SJCRH30 (cell line): ENCODE measurements at regions not wholly inside any gene's neighbourhood (a gene's known extent, or its start where the extent isn't known, plus 50 kb on each side); places are given as distances from the start of the nearest gene placed in this dataset.
"Not testable (repeated sequence)": the region's sequence is repeated elsewhere in the genome, so short reads cannot be mapped to it uniquely, and the experiment has no call there.

ENCODE experiments used
- DNase-seq, 2 experiments: peaks; one replicate each; pipeline ENCODE4 v3.0.0-alpha.2; 2015 to 2020
- H3K27ac ChIP-seq: fragments of 250-450 bp; sonication (Bioruptor Pico); 2 replicates; pipeline ENCODE4 v1.5.1; 2020; ENCODE audit warnings: mild to moderate bottlenecking, moderate library complexity
- H3K27me3 ChIP-seq: fragments of 250-450 bp; sonication (Bioruptor Pico); 2 replicates; pipeline ENCODE4 v1.5.1; 2020; ENCODE audit warnings: mild to moderate bottlenecking, moderate library complexity
- H3K36me3 ChIP-seq: fragments of 250-450 bp; sonication (Bioruptor Pico); 2 replicates; pipeline ENCODE4 v1.5.1; 2020; ENCODE audit warnings: mild to moderate bottlenecking, moderate library complexity
- H3K4me1 ChIP-seq: fragments of 250-450 bp; sonication (Bioruptor Pico); 2 replicates; pipeline ENCODE4 v1.5.1; 2020; ENCODE audit warnings: mild to moderate bottlenecking, moderate library complexity
- H3K4me3 ChIP-seq: fragments of 250-450 bp; sonication (Bioruptor Pico); 2 replicates; pipeline ENCODE4 v1.5.1; 2020; ENCODE audit warnings: mild to moderate bottlenecking, moderate library complexity
- H3K9me3 ChIP-seq: fragments of 250-450 bp; sonication (Bioruptor Pico); replicated peaks from 2 replicates; pipeline ENCODE4 v1.5.1; 2020; ENCODE audit warnings: mild to moderate bottlenecking, moderate library complexity

GRCh38 chr18:43735570-43735969 is 458.3 kb upstream of the SYT4 start:
- Histone ChIP-seq H3K36me3 (no peaks in the 10 kb centered on the region), H3K9me3 (no peaks in the 10 kb centered on the region), H3K27ac (no peak overlapping the region), H3K4me1 (no peaks in the 10 kb centered on the region), H3K27me3 (no peaks in the 10 kb centered on the region), H3K4me3 (no peak overlapping the region)
- DNase-seq: no peak

- H3K4me3 ChIP-seq: no peak overlapping the region
- no peak overlapping the region for H3K27ac ChIP-seq
- H3K36me3 ChIP-seq: no peaks in the 10 kb centered on the region
- no peaks in the 10 kb centered on the region for H3K9me3 ChIP-seq
- no peaks in the 10 kb centered on the region for H3K27me3 ChIP-seq
- no peak for DNase-seq
- H3K4me1 ChIP-seq: no peaks in the 10 kb centered on the region
Measured at GRCh38 chr18:43744960-43745745, 467.9 kb upstream of the SYT4 start.

DNA sequence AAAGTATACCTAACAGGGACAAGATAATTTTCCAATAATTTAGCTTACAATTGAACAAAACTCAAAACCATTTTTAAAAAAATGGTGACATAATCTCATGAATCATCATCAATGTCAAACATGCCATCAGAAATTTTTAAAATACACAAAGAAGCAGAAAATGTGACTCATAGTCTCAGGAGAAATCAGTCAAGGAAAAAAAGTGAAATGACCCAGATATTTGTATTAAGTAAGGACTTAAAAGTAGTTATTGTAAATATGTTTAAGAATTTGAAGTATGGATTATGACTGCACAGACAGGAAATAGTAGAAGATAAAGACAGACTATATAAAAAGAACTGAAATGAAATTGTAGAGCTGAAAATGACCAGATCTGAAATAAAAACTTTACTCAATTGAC is 473.9 kb upstream of the SYT4 start:
- Histone ChIP-seq H3K4me3 (no peak overlapping the region), H3K4me1 (no peaks in the 10 kb centered on the region), H3K36me3 (no peaks in the 10 kb centered on the region), H3K9me3 (no peaks in the 10 kb centered on the region), H3K27ac (no peak overlapping the region), H3K27me3 (no peaks in the 10 kb centered on the region)
- DNase-seq: no peak

DNA sequence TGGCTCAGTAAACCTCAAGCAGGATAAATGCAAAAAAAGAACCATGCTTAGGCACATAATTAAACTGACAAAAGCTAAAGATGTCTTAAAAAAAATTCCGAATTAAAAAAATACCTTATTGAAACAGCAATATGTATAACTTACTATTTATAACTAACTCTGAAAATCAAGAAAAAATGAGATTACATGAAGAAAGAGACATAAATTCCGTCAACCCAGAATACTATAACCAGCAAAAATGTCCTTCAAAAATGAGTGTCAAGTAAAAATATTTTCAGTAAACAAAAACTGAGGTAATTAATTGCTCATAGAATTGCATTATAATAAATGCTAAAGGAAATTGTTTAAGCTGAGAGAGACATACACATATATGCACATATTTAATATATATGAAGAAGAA is 474.5 kb upstream of the SYT4 start:
- no peak for DNase-seq
- H3K9me3 ChIP-seq: no peaks in the 10 kb centered on the region
- H3K27ac ChIP-seq: no peak overlapping the region
- no peak overlapping the region for H3K4me3 ChIP-seq
- no peaks in the 10 kb centered on the region for H3K27me3 ChIP-seq
- no peaks in the 10 kb centered on the region for H3K36me3 ChIP-seq
- no peaks in the 10 kb centered on the region for H3K4me1 ChIP-seq

DNA sequence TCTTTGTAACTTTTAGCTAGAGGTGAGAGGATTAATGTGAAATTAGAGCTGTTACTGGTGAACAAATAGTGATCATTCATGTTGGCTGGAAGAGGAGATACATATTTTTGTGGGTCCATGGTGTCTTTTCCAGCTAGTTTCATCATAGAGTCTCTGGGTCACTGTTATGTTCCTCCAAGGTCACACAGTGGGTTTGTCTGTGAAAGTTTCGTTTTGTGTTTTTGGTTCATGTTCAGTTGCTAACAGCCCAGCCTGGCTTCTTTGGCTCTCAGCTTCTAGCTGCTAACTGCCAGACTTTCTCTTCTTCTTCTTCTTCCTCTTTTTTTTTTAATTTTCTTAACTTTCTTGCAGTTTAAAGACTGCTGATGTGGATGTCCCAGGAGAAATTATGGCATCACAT is 480.0 kb upstream of the SYT4 start:
- Histone ChIP-seq H3K4me1 (no peaks in the 10 kb centered on the region), H3K27me3 (no peaks in the 10 kb centered on the region), H3K4me3 (no peak overlapping the region), H3K36me3 (no peaks in the 10 kb centered on the region), H3K9me3 (no peaks in the 10 kb centered on the region), H3K27ac (no peak overlapping the region)
- DNase-seq: no peak

GRCh38 chr18:43758734-43759133 is 481.4 kb upstream of the SYT4 start:
- H3K27ac ChIP-seq: no peak overlapping the region
- H3K9me3 ChIP-seq: no peaks in the 10 kb centered on the region
- no peak overlapping the region for H3K4me3 ChIP-seq
- no peaks in the 10 kb centered on the region for H3K4me1 ChIP-seq
- no peaks in the 10 kb centered on the region for H3K36me3 ChIP-seq
- no peak for DNase-seq
- no peaks in the 10 kb centered on the region for H3K27me3 ChIP-seq

DNA sequence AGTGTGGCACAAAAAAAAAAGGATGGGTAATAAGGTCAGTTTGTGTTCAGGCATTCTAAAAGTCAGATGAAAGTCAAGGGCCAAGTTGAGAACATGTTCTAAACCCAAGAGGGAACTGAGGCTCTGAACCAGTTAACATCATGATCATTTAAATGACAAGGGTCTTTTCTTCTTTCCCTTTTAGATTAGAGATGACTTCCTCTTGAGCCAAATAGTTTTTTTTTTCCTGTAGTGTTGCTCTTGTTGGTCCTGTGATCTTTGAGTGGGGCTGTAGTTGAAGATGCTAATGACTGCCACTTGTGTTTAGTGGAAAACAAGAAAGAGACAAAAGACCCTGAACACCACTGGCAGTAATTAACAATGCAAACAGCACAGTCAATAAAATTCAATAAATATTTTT is 482.7 kb upstream of the SYT4 start:
- Histone ChIP-seq H3K4me1 (no peaks in the 10 kb centered on the region), H3K4me3 (no peak overlapping the region), H3K27ac (no peak overlapping the region)

GRCh38 chr18:43772907-43773306 is 495.6 kb upstream of the SYT4 start:
- Histone ChIP-seq H3K4me1 (no peaks in the 10 kb centered on the region), H3K4me3 (no peak overlapping the region), H3K27ac (no peak overlapping the region), H3K27me3 (no peaks in the 10 kb centered on the region), H3K36me3 (no peaks in the 10 kb centered on the region), H3K9me3 (no peaks in the 10 kb centered on the region)
- no peak for DNase-seq

More for the DNA sequence above, 482.7 kb upstream of the SYT4 start:
- Histone ChIP-seq H3K9me3 (no peaks in the 10 kb centered on the region), H3K36me3 (no peaks in the 10 kb centered on the region), H3K27me3 (no peaks in the 10 kb centered on the region)
- no peak for DNase-seq

DNA sequence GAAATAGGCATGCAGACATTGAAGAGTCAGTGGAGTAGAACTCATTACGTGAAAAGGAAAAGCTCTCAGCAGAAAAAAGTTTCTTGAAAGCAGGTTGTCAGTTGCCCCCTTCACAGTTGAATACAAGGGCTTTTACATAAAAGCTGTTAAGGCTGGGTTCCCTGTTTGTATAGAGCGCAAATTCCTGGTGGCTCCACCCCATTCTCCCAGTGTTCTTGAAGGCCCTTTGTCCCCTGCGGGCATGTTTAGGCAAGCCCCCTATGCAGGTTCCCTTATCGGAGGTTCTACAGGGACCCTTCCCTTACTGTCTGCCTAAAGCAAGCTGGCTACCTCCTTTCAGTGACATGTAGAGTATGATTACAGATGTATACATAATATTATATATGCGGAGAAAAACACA is 497.2 kb upstream of the SYT4 start:
- no peak overlapping the region for H3K4me3 ChIP-seq
- DNase-seq: no peak
- no peaks in the 10 kb centered on the region for H3K4me1 ChIP-seq
- no peaks in the 10 kb centered on the region for H3K27me3 ChIP-seq
- no peaks in the 10 kb centered on the region for H3K9me3 ChIP-seq
- H3K27ac ChIP-seq: no peak overlapping the region
- H3K36me3 ChIP-seq: no peaks in the 10 kb centered on the region

DNA sequence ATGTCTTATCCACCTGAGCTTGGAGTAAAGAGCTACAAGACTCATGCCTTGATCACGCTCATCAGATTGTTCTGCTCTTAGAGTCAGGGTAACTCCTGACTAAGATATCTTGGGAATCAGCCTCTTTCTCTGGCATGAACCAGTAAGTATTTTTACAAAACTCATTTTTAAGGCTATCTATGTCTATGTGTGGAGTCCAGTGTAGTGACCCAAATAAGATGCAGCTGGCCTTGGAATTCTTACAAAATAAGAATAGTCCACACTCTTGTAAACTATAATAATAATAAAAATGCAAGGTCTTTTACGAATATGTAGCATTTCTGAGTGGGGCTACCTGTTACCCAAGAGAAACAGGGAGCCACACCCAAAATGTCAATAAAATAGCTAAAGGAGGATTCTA is 498.3 kb upstream of the SYT4 start:
- Histone ChIP-seq H3K4me1 (no peaks in the 10 kb centered on the region), H3K27me3 (no peaks in the 10 kb centered on the region), H3K4me3 (no peak overlapping the region), H3K9me3 (no peaks in the 10 kb centered on the region), H3K36me3 (no peaks in the 10 kb centered on the region), H3K27ac (no peak overlapping the region)
- no peak for DNase-seq

DNA sequence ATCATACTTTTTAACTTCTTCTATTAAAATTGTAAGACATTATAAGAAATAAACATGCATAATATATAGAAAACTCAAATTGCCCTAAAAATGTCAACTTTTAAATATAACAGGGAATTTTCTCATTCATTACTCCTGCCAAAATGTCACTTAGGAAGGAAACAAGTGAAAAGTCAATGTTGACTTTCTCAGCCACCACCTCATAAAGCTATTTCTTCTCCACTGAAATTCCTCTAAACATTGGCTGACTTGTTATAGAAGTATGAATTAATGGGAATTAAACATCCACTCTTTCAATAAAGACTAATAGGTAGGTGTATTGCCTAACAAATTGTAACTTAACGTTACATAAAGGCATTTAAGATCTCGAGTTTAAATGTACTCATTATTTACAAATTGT is 499.7 kb upstream of the SYT4 start:
- no peak for DNase-seq
- H3K4me1 ChIP-seq: no peaks in the 10 kb centered on the region
- H3K27ac ChIP-seq: no peak overlapping the region
- H3K9me3 ChIP-seq: no peaks in the 10 kb centered on the region
- no peaks in the 10 kb centered on the region for H3K27me3 ChIP-seq
- no peaks in the 10 kb centered on the region for H3K36me3 ChIP-seq
- no peak overlapping the region for H3K4me3 ChIP-seq

GRCh38 chr18:43777636-43778304 is 500.5 kb upstream of the SYT4 start:
- Histone ChIP-seq H3K4me3 (no peak overlapping the region), H3K4me1 (no peaks in the 10 kb centered on the region), H3K27me3 (no peaks in the 10 kb centered on the region), H3K9me3 (no peaks in the 10 kb centered on the region), H3K36me3 (no peaks in the 10 kb centered on the region), H3K27ac (no peak overlapping the region)
- DNase-seq: no peak

DNA sequence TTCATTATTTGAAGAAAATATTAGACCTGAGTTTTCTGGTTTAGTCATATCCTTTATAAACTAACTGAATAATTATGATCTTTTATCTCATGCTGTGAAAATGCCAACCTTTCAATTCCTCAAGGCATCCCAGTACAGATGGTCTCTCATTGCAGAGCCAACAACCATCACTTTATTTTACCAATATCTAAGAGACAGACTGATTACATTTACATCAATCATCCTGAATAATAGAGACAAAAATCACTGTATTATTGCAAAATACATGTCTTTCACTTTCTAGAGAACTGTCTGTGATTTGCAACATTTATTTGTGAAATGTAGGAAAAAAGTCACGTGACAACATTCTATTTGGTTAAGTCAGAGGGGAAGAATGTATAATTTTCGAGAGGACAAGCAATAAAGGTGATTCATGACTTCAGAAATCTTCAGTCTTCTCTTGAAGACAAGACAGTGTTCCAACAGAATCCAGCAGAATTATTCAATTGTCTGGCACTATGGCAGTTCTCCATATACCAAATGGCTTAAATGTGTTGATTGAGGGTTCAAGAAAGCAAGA is 503.6 kb upstream of the SYT4 start:
- Histone ChIP-seq H3K4me1 (no peaks in the 10 kb centered on the region), H3K9me3 (no peaks in the 10 kb centered on the region), H3K27ac (no peak overlapping the region), H3K27me3 (no peaks in the 10 kb centered on the region), H3K4me3 (no peak overlapping the region), H3K36me3 (no peaks in the 10 kb centered on the region)
- no peak for DNase-seq

DNA sequence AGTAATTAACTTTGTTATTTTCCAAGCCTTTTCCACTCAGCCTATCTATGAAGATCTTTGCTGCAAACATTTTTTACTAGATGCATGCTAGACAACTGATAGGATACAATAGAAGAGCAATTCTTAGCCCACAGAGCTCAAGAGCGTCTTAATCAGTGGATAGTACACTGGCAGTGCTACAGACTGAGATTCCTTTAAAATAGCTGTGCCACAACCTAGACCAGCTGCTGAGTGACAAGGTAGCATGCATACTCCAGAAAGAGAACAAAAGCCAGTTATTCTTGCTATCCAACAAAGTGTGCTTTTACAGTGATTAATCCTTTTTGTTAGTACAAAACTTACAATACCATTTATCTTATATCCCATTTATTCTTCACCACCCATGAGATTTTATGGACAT is 507.9 kb upstream of the SYT4 start:
- Histone ChIP-seq H3K4me1 (no peaks in the 10 kb centered on the region), H3K27ac (no peak overlapping the region), H3K36me3 (no peaks in the 10 kb centered on the region), H3K27me3 (no peaks in the 10 kb centered on the region), H3K4me3 (no peak overlapping the region), H3K9me3 (no peaks in the 10 kb centered on the region)
- DNase-seq: no peak

- Histone ChIP-seq H3K9me3 (no peaks in the 10 kb centered on the region), H3K36me3 (no peaks in the 10 kb centered on the region), H3K27me3 (no peaks in the 10 kb centered on the region), H3K27ac (no peak overlapping the region), H3K4me3 (no peak overlapping the region), H3K4me1 (no peaks in the 10 kb centered on the region)
- DNase-seq: no peak
Measured at GRCh38 chr18:43786893-43787292, 509.6 kb upstream of the SYT4 start.

DNA sequence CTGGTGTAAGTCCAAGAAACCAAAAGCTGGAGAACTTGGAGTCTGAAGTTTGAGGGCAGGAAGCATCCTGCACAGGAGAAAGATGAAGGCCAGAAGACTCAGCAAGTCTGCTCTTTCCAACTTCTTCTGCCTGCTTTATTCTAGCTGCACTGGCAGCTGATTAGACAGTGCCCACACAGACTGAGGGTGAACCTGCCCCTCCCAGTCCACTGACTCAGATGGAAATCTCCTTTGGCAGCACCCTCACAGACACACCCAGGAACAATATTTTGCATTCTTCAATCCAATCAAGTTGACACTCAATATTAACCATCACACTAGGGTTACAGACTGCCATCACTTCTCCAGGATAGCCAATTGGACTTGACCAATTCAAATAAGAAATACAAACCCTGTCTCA is 510.4 kb upstream of the SYT4 start:
- not testable (repeated sequence) for H3K4me1 ChIP-seq, H3K36me3 ChIP-seq, DNase-seq, H3K4me3 ChIP-seq, H3K27me3 ChIP-seq, H3K27ac ChIP-seq, H3K9me3 ChIP-seq
